Panc1 (cell line): ENCODE measurements at regions not wholly inside any gene's neighbourhood (a gene's known extent, or its start where the extent isn't known, plus 50 kb on each side); places are given as distances from the start of the nearest gene placed in this dataset.

ENCODE experiments used
- ATAC-seq: fragments of 200-7000 bp; cut with Tn5 transposase; 2 replicates; pipeline ENCODE4 v1.9.1; 2020; ENCODE audit warnings: mild to moderate bottlenecking, moderate library complexity
- BruUV-seq: library from RNA; stranded (reverse); fragments of 400-500 nt; replicated peaks from 2 replicates; lab custom pipeline; 2021; lab: Mats Ljungman, UMichigan
- CTCF ChIA-PET: fragments of 300-600 bp; sonication (Branson Sonifier 250); formaldehyde crosslinking; loops from one replicate; lab custom pipeline; 2022; ENCODE audit warnings: antibody characterized with exemption; lab: Charles Lee
- POLR2A ChIA-PET: fragments of 300-600 bp; sonication (Branson Sonifier 250); formaldehyde crosslinking; loops from one replicate; lab custom pipeline; 2022; ENCODE audit warnings: antibody characterized with exemption; lab: Charles Lee
- DNase-seq: peaks from one replicate; pipeline ENCODE4 v3.0.0-alpha.2; 2010; ENCODE audit warnings: low read depth, low spot score
- H3K27ac ChIP-seq: 2 replicates; pipeline ENCODE4 v1.5.1; 2011; ENCODE audit warnings: mild to moderate bottlenecking, low read length, inconsistent platforms
- H3K27me3 ChIP-seq: fragments of 200-500 bp; sonication (Bioruptor generic); 2 replicates; pipeline ENCODE4 v1.6.0; 2014; ENCODE audit warnings: low read length, inconsistent platforms; ENCODE audit not compliant: control insufficient read depth, insufficient read depth
- H3K36me3 ChIP-seq: fragments of 200-500 bp; sonication (Bioruptor generic); 2 replicates; pipeline ENCODE4 v1.5.1; 2014; ENCODE audit warnings: inconsistent platforms, mild to moderate bottlenecking, low read length, moderate library complexity; ENCODE audit not compliant: control insufficient read depth, insufficient read depth
- H3K4me1 ChIP-seq: 2 replicates; pipeline ENCODE4 v1.5.1; 2011; ENCODE audit warnings: inconsistent platforms, mild to moderate bottlenecking, low read length, moderate library complexity; ENCODE audit not compliant: control insufficient read depth, insufficient read depth
- H3K4me3 ChIP-seq, 2 experiments: 2 replicates each; pipeline ENCODE4 v1.5.1; 2011 to 2012; ENCODE audit warnings: low read depth in 2 of 2, low read length in 2 of 2, mild to moderate bottlenecking in 2 of 2, inconsistent platforms in 1 of 2, moderate library complexity in 1 of 2
- H3K9me3 ChIP-seq: fragments of 200-500 bp; sonication (Bioruptor generic); 2 replicates; pipeline ENCODE4 v1.5.1; 2014; ENCODE audit warnings: low read depth, mild to moderate bottlenecking, inconsistent platforms, low read length, moderate library complexity; ENCODE audit not compliant: control insufficient read depth, insufficient read depth
- CTCF ChIP-seq: fragments of 450-650 bp; IDR thresholded peaks from 2 replicates; pipeline ENCODE4 v1.5.1; 2017; ENCODE audit warnings: mild to moderate bottlenecking
- POLR2AphosphoS5 ChIP-seq: IDR thresholded peaks from 2 replicates; pipeline ENCODE4 v1.6.1; 2012; ENCODE audit warnings: mild to moderate bottlenecking, low read depth, low read length, moderate library complexity
- REST ChIP-seq, 2 experiments: IDR thresholded peaks; 2 replicates each; pipeline ENCODE4 v1.6.1; 2011 to 2012; ENCODE audit warnings: low read depth in 2 of 2, control low read depth in 1 of 2, low read length in 1 of 2, mild to moderate bottlenecking in 1 of 2, moderate library complexity in 1 of 2; ENCODE audit not compliant: insufficient read depth in 1 of 2
- SIN3A ChIP-seq: IDR thresholded peaks from 2 replicates; pipeline ENCODE4 v1.6.1; 2012; ENCODE audit warnings: low read depth, mild to moderate bottlenecking, low read length, moderate library complexity, borderline replicate concordance; ENCODE audit not compliant: insufficient read depth
- TCF7L2 ChIP-seq: IDR thresholded peaks from 2 replicates; pipeline ENCODE4 v1.6.1; 2011; ENCODE audit warnings: mild to moderate bottlenecking, low read depth, low read length, inconsistent platforms
- in situ Hi-C: cut with HindIII; loops from 2 replicates; pipeline ENCODE4 v1.10.0; 2016; ENCODE audit warnings: low sequenced_read_pairs, low pct_unique_long_range_greater_than_20kb
- intact Hi-C: fragments of 100-400 bp; cut with micrococcal nuclease; formaldehyde crosslinking; loops from one replicate; pipeline ENCODE4 v1.10.0; 2022; ENCODE audit not compliant: unreplicated experiment

DNA sequence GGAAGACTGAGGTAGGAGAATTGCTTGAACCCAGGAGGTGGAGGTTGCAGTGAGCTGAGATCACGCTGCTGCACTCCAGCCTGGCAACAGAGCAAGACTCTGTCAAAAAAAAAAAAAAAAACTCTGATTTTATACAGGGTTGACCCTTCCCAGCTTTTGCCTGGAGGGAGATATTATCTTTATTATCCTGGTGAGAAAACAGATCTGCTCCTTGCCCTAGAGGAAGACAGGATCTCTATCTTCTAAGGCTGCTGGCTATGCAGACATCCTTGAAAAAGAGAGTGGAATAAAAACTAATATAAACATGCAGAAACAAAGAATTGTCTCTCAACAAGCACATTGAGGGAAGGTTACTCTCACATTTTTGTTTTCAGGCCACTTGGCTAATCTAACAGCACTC is 1503.4 kb upstream of the WWC1 start:
- TF ChIP-seq SIN3A (no peak), TCF7L2 (no peak), REST (IDR thresholded peaks at IDR 0.05; ENCODE audit: insufficient read depth in 1 of 2, low read depth in 2 of 2, low read length in 1 of 2) (no peak), CTCF (no peak), POLR2AphosphoS5 (no peak)
- BruUV-seq = no TSS peak
- Histone ChIP-seq H3K9me3 (no peaks in the 10 kb centered on the region), H3K4me1 (no peaks in the 10 kb centered on the region), H3K27ac (no peak overlapping the region), H3K4me3 (no peak overlapping the region), H3K27me3 (no peaks in the 10 kb centered on the region), H3K36me3 (no peaks in the 10 kb centered on the region)
- ChIA-PET POLR2A (no interaction called here), CTCF (interaction anchor here (0.6 kb wide), 1 partner anchor 385 kb away, joined by 4 read pairs; no protein-coding TSS in a partner anchor)
- ATAC-seq (no peak), DNase-seq (no peak)
- in situ Hi-C loops (no loop called here), intact Hi-C loops (no loop called here)

DNA sequence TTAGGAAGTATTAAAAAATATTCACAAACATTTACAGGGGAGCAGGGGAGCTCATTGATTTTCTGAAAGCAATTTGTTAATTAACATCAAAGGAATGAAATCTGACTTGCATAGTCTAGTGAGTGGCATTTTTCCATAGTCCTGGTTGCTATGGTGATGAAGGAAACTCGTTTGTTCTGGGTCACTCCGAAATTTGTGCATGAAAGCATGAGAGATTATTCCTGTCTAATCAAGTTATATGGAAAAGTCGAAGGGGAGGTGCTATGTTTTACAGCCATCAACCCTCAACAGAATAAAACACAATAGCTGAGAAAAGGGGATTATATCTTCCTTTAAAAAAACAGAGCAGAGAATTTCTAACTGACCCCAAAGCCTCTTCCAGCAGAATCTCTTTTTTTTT is 1495.7 kb upstream of the WWC1 start:
- Histone ChIP-seq H3K4me3 (no peak overlapping the region), H3K36me3 (no peaks in the 10 kb centered on the region), H3K4me1 (no peaks in the 10 kb centered on the region), H3K27me3 (no peaks in the 10 kb centered on the region), H3K9me3 (no peaks in the 10 kb centered on the region), H3K27ac (no peak overlapping the region)
- ATAC-seq = no peak
- BruUV-seq = no TSS peak
- POLR2A ChIA-PET = no interaction called here
- CTCF ChIA-PET = no interaction called here
- TF ChIP-seq TCF7L2 (no peak), REST (IDR thresholded peaks at IDR 0.05; ENCODE audit: insufficient read depth in 1 of 2, low read depth in 2 of 2, low read length in 1 of 2) (no peak), POLR2AphosphoS5 (no peak), CTCF (no peak)
- DNase-seq = no peak
- intact Hi-C loops = no loop called here
- in situ Hi-C loops = no loop called here
